ENCODE measurements at regions not wholly inside any gene's neighbourhood (a gene's known extent, or its start where the extent isn't known, plus 50 kb on each side); places are given as distances from the start of the nearest gene placed in this dataset.
"Not testable (repeated sequence)": the region's sequence is repeated elsewhere in the genome, so short reads cannot be mapped to it uniquely, and the experiment has no call there.

DNA sequence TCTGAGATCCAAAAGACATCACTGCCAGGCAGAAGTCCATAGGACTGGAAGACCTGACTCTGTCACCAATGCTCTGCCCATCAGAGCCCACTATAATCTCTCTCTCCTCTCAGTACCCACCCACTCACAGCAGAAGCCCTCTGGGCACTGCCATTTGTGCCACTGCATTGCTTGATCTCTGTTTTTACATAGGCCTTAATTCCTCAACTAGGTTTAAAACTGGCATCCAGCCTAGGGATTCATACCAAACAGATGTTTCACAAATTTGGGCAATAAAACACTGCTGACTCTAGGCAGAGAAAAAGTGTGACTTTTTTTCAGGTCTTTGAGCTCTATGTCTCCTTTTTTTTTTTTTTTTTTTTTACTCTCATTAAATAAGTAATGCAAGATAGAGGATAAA is 91.1 kb upstream of the RANBP3L start:
- CTCF ChIA-PET: no interaction called here
- DNase-seq: no peak
- H3K4me3 Mint-ChIP-seq: no peak overlapping the region
- no peak overlapping the region for H3K27ac Mint-ChIP-seq
- H3K27me3 Mint-ChIP-seq (ENCODE audit: low read depth): peaks cover 6% of the 10 kb centered on the region
- no peaks in the 10 kb centered on the region for H3K9me3 Mint-ChIP-seq
- H3K36me3 Mint-ChIP-seq (ENCODE audit: low read depth): no peaks in the 10 kb centered on the region
- intact Hi-C loops (cut with micrococcal nuclease): no loop called here
- no peaks in the 10 kb centered on the region for H3K4me1 Mint-ChIP-seq (ENCODE audit: low read depth)

GRCh38 chr5:36393656-36394428 is 92.1 kb upstream of the RANBP3L start:
- Mint-ChIP-seq H3K27me3 (ENCODE audit: low read depth) (peaks cover 6% of the 10 kb centered on the region), H3K4me1 (ENCODE audit: low read depth) (no peaks in the 10 kb centered on the region), H3K9me3 (no peaks in the 10 kb centered on the region), H3K36me3 (ENCODE audit: low read depth) (no peaks in the 10 kb centered on the region), H3K4me3 (no peak overlapping the region), H3K27ac (no peak overlapping the region)
- CTCF ChIA-PET: interaction anchor here (0.6 kb wide), 1 partner anchor 149 kb away, joined by 3 read pairs; no protein-coding TSS in a partner anchor
- DNase-seq: no peak
- intact Hi-C loops (cut with micrococcal nuclease): no loop called here

- CTCF ChIA-PET: no interaction called here
- no peaks in the 10 kb centered on the region for H3K27me3 Mint-ChIP-seq (ENCODE audit: low read depth)
- H3K27ac Mint-ChIP-seq: no peak overlapping the region
- no peak for DNase-seq
- no peaks in the 10 kb centered on the region for H3K9me3 Mint-ChIP-seq
- no peak overlapping the region for H3K4me3 Mint-ChIP-seq
- no peaks in the 10 kb centered on the region for H3K36me3 Mint-ChIP-seq (ENCODE audit: low read depth)
- intact Hi-C loops (cut with micrococcal nuclease): no loop called here
- no peaks in the 10 kb centered on the region for H3K4me1 Mint-ChIP-seq (ENCODE audit: low read depth)
Observed at GRCh38 chr5:36395260-36395659, 93.6 kb upstream of the RANBP3L start.

DNA sequence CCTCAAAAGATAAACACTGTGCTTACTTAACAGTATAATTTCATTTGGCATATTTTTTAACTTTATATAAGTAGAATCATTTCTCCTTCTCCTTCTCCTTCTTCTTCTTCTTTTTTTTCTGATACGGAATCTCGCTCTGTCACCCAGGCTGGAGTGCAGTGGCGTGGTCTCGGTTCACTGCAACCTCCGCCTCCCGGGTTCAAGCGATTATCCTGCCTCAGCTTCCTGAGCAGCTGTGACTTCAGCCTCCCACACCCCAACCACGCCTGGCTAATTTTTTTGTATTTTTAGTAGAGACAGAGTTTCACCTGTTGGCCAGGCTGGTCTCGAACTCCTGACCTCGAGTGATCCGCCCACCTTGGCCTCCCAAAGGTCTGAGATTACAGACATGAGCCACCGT is 94.2 kb upstream of the RANBP3L start:
- H3K4me3 Mint-ChIP-seq; H3K27me3 Mint-ChIP-seq (ENCODE audit: low read depth); intact Hi-C loops (cut with micrococcal nuclease); CTCF ChIA-PET; H3K36me3 Mint-ChIP-seq (ENCODE audit: low read depth); H3K9me3 Mint-ChIP-seq; H3K27ac Mint-ChIP-seq; DNase-seq; H3K4me1 Mint-ChIP-seq (ENCODE audit: low read depth): not testable (repeated sequence)

GRCh38 chr5:36396640-36397039 is 94.9 kb upstream of the RANBP3L start:
- Mint-ChIP-seq H3K36me3 (ENCODE audit: low read depth) (no peaks in the 10 kb centered on the region), H3K4me3 (no peak overlapping the region), H3K4me1 (ENCODE audit: low read depth) (no peaks in the 10 kb centered on the region), H3K27ac (no peak overlapping the region), H3K9me3 (no peaks in the 10 kb centered on the region), H3K27me3 (ENCODE audit: low read depth) (no peaks in the 10 kb centered on the region)
- no peak for DNase-seq
- intact Hi-C loops (cut with micrococcal nuclease): no loop called here
- CTCF ChIA-PET: no interaction called here

GRCh38 chr5:36397901-36398536 is 96.3 kb upstream of the RANBP3L start:
- intact Hi-C loops (cut with micrococcal nuclease): loop anchor here (1.0 kb wide), 1 partner anchor 133 kb away; no protein-coding TSS in a partner anchor
- Mint-ChIP-seq H3K36me3 (ENCODE audit: low read depth) (no peaks in the 10 kb centered on the region), H3K27ac (no peak overlapping the region), H3K4me1 (ENCODE audit: low read depth) (no peaks in the 10 kb centered on the region), H3K4me3 (no peak overlapping the region), H3K27me3 (ENCODE audit: low read depth) (no peaks in the 10 kb centered on the region), H3K9me3 (no peaks in the 10 kb centered on the region)
- CTCF ChIA-PET: no interaction called here
- no peak for DNase-seq

DNA sequence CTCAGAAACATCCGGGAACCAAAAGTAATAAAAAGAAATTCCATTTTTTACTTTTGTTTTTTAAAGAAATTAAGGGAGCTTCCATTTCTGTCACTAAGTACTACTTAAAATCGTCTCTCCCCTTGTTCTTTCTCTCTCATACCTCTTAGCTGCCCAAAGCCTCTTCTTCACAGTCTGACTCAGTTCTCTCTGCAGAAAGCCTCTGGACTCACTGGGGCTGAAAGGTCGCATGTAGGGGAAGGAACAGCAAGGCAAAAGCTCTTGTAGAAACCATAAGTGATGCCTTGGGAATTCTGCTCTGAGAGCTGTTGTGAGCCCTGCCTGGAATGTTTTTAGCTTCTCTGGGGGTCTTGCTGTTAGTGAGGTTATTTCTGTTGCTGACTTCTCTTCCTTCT is 100.8 kb upstream of the RANBP3L start:
- H3K9me3 Mint-ChIP-seq: no peaks in the 10 kb centered on the region
- CTCF ChIA-PET: no interaction called here
- H3K27me3 Mint-ChIP-seq (ENCODE audit: low read depth): no peaks in the 10 kb centered on the region
- DNase-seq: no peak
- intact Hi-C loops (cut with micrococcal nuclease): no loop called here
- H3K4me3 Mint-ChIP-seq: no peak overlapping the region
- no peaks in the 10 kb centered on the region for H3K4me1 Mint-ChIP-seq (ENCODE audit: low read depth)
- H3K36me3 Mint-ChIP-seq (ENCODE audit: low read depth): no peaks in the 10 kb centered on the region
- no peak overlapping the region for H3K27ac Mint-ChIP-seq

DNA sequence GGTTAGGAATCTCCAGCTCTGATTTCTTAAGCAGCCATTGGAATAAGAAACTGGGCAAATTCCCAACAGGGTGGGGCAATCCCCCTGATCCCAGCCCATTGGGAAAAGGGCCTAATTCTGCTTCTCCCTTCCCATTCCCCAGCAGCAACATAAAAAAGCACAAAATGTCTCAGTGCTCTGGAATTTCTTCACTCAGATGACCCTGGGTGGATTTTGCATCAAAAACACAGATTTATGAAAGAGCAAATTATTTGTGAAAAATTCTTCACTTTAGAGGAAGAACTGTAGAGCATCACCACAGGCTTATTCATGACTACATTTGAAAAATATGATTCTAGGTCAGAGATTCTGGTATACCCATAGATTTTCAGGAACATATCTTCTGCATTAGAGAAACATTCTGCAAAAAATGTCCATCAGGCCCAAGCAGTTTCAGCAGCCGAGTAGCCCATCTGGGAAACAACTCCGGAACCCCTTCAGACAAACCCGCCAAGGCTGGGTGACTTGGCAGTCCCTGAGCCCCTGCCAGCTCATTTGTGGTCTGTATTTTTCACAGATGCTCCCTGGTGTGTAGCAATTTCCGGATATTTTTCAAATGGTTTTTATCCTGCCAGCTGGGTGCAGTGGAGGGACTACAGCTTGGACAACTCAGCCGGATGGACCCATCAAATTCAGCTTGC is 102.1 kb upstream of the RANBP3L start:
- intact Hi-C loops (cut with micrococcal nuclease): no loop called here
- Mint-ChIP-seq H3K4me1 (ENCODE audit: low read depth) (no peaks in the 10 kb centered on the region), H3K36me3 (ENCODE audit: low read depth) (no peaks in the 10 kb centered on the region), H3K27ac (no peak overlapping the region), H3K9me3 (no peaks in the 10 kb centered on the region), H3K27me3 (ENCODE audit: low read depth) (no peaks in the 10 kb centered on the region), H3K4me3 (no peak overlapping the region)
- no peak for DNase-seq
- CTCF ChIA-PET: interaction anchor here (0.6 kb wide), 1 partner anchor 18 kb away, joined by 5 read pairs; no protein-coding TSS in a partner anchor

- H3K4me3 Mint-ChIP-seq: no peak overlapping the region
Observed at GRCh38 chr5:36406023-36406422, 104.3 kb upstream of the RANBP3L start.

GRCh38 chr5:36407396-36407795 is 105.7 kb upstream of the RANBP3L start:
- H3K27me3 Mint-ChIP-seq (ENCODE audit: low read depth): peaks cover 10% of the 10 kb centered on the region
- no peaks in the 10 kb centered on the region for H3K36me3 Mint-ChIP-seq (ENCODE audit: low read depth)
- intact Hi-C loops (cut with micrococcal nuclease): no loop called here
- DNase-seq: no peak
- no peaks in the 10 kb centered on the region for H3K4me1 Mint-ChIP-seq (ENCODE audit: low read depth)
- no peak overlapping the region for H3K4me3 Mint-ChIP-seq
- CTCF ChIA-PET: interaction anchor here (0.6 kb wide), 1 partner anchor 18 kb away, joined by 3 read pairs; no protein-coding TSS in a partner anchor
- no peak overlapping the region for H3K27ac Mint-ChIP-seq
- H3K9me3 Mint-ChIP-seq: no peaks in the 10 kb centered on the region

More at GRCh38 chr5:36406023-36406422, 104.3 kb upstream of the RANBP3L start:
- Mint-ChIP-seq H3K27ac (no peak overlapping the region), H3K27me3 (ENCODE audit: low read depth) (peaks cover 10% of the 10 kb centered on the region), H3K36me3 (ENCODE audit: low read depth) (no peaks in the 10 kb centered on the region), H3K9me3 (no peaks in the 10 kb centered on the region), H3K4me1 (ENCODE audit: low read depth) (no peaks in the 10 kb centered on the region)
- no peak for DNase-seq
- intact Hi-C loops (cut with micrococcal nuclease): no loop called here
- CTCF ChIA-PET: no interaction called here

GRCh38 chr5:36409711-36410110 is 108.0 kb upstream of the RANBP3L start:
- H3K4me3 Mint-ChIP-seq: not testable (repeated sequence)

GRCh38 chr5:36410672-36411071 is 109.0 kb upstream of the RANBP3L start:
- CTCF ChIA-PET; DNase-seq; H3K27me3 Mint-ChIP-seq (ENCODE audit: low read depth); H3K4me3 Mint-ChIP-seq; H3K9me3 Mint-ChIP-seq; H3K4me1 Mint-ChIP-seq (ENCODE audit: low read depth); H3K27ac Mint-ChIP-seq; intact Hi-C loops (cut with micrococcal nuclease); H3K36me3 Mint-ChIP-seq (ENCODE audit: low read depth): not testable (repeated sequence)

More at GRCh38 chr5:36409711-36410110, 108.0 kb upstream of the RANBP3L start:
- H3K4me1 Mint-ChIP-seq (ENCODE audit: low read depth); H3K27me3 Mint-ChIP-seq (ENCODE audit: low read depth); H3K9me3 Mint-ChIP-seq; DNase-seq; H3K36me3 Mint-ChIP-seq (ENCODE audit: low read depth); intact Hi-C loops (cut with micrococcal nuclease); H3K27ac Mint-ChIP-seq: not testable (repeated sequence)
- CTCF ChIA-PET: interaction anchor here (0.6 to 0.7 kb wide), 2 partner anchors 34 to 158 kb away, joined by 3 read pairs; no protein-coding TSS in a partner anchor
